NCI-H2196 treated with DMSO at 0.1 percent for 48 hours (cell line): ENCODE measurements at regions not wholly inside any gene's neighbourhood (a gene's known extent, or its start where the extent isn't known, plus 50 kb on each side); places are given as distances from the start of the nearest gene placed in this dataset.

Source experiments
- DNase-seq: peaks from one replicate; lab custom pipeline; 2025; ENCODE audit not compliant: unreplicated experiment; lab: John Stamatoyannopoulos, UW

DNA sequence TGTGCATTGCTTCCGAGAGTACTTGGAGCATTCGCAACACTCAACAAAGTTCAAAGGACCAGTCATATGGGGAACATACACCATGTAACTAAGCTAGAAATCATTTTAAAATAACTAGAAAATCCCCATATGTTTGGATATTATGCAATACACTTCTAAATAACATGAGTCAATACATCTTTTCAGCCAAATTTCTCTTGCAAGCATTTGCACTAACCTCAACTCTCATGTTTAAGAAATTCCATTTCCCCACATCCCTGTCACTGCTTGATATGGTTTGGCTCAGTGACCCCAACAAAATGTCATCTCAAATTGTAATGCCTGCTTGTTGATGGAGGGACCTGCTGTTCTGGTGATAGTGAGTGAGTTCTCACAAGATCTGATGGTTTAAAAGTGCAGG, 85.7 kb upstream of the CST7 start:
- no peak for DNase-seq

DNA sequence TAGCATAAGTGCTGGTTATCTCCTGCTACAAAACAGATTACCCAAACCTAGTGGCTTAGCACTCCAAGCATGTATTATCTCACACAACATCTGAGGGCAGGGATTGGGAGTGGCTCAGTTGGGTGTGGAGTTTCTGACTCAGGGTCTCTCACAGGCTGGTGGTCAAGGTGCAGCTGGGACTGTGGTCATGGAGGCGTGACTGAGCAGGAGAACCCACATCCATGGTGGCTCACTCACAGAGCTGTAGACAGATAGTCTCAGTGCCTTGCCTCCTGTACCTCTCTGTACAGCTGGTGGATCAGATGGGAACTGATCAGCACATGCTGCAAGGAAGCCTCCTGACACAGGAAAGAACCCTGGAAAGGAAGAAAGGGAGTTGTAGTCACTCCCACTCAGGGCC, 83.1 kb upstream of the CST7 start:
- no peak for DNase-seq

DNA sequence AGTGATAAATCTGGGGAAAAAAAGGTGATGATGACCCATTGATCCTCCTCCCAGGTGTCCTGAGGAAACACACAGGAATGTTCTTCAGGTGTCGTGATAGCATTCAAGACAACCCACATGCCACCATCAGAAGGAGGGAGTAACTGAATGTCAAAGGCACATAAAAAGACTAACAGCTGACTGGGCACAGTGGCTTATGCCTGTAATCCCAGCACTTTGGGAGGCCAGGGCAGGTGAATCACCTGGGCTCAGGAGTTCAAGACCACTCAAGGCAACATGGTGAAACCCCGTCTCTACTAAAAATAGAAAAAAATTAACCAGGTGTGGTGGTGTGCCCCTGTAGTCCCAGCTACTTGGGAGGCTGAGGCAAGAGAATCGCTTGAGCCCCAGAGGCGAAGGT, 82.3 kb upstream of the CST7 start:
- no peak for DNase-seq

DNA sequence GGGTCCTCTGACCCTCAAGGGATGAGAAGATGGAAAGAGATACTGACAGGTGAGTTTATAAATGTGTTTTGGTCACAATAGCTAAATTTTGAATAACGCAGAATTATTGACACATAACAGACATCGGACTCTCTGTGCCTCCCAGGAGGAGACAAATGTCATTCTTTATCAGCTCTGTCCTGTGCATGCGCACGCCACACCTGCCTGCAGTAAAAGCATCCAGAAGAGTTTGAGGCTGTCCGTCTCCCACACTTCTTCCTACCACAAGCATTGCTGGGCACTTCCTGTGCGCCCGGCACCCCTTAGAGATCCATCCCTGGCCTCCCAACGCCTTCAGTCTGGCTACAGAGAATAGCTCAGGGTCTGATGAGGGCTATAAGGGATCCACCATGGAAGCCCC, 81.5 kb upstream of the CST7 start:
- DNase-seq = no peak

DNA sequence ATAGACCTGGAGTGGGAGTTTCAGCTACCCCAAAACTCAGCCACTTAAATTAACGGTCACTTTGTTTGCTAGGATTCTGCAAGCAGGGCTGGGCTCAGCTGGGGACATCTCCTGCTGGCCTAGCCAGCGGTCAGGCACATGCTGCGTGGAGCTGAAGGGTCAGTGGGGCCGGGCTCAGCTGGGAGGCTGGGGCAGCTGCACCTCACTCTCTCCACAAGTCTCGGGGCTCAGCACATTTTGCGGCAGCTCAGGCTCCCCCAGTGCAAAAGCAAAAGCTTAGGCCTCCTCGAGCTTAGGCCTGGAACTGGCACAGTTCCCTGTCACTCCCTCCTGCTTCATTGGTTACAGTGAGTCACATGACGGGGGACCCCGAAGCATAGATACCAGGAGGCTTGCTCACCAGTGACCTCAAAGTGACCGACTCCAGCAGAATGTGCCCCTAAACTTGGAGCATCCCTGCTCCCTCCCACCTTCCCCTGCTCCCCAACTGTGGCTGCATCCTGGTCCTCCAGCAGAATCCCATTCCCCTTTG, 80.6 kb upstream of the CST7 start:
- DNase-seq = no peak

DNA sequence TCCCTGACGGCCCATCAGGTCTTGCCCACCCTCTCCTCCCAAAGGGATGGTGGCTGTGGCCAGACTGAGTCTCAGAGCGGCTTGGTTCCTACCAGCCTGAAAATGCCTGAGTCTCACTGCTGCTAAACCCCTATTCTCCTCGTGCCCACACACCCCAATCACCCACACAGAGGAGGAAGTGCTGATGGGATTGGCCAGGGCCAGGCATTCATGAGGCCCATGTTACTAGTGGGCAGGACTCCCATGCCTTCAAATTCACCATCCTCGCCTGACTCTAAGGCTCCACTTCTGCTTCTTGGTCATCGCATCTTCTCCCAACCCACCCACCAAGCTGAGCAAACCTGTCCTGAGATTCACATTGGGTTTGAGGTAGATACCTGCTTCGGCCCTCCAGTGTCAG, 80.1 kb upstream of the CST7 start:
- no peak for DNase-seq

DNA sequence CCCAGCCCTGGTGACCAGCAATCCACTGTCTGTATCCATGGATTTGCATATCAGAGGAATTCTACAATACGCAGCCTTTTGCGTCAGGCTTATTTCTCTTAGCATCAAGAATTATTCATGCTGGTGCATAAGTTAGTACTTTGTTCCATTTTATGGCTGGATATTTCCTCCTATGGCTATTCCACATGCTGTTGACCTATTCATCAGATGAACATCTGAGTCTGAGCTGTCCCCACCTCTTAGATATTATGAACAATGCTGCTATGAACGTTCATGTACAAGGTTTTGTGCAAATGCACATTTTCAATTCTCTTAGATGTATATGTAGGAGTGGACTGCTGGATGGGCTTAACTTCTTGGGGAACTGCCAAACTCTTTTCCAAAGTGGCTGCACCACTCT, 79.0 kb upstream of the CST7 start:
- no peak for DNase-seq

DNA sequence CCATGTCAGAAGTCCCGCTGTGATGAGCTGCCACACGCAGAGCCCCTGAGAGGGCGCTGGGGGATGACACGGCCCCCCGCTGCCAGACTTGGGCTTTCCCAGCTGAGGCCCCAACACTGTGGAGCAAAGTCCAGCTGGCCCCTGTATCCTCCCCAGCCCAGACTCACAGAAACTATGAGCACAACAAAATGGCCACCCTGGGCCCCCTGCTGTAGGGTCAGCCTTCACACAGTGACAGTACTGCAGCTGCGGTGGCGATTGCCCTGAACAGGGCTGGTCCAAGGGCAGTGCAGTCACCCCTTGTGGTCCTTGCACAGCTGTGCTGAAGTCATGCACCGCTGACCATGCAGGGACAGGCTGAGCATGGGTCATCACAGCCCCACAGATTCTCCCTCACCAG, 78.2 kb upstream of the CST7 start:
- no peak for DNase-seq

DNA sequence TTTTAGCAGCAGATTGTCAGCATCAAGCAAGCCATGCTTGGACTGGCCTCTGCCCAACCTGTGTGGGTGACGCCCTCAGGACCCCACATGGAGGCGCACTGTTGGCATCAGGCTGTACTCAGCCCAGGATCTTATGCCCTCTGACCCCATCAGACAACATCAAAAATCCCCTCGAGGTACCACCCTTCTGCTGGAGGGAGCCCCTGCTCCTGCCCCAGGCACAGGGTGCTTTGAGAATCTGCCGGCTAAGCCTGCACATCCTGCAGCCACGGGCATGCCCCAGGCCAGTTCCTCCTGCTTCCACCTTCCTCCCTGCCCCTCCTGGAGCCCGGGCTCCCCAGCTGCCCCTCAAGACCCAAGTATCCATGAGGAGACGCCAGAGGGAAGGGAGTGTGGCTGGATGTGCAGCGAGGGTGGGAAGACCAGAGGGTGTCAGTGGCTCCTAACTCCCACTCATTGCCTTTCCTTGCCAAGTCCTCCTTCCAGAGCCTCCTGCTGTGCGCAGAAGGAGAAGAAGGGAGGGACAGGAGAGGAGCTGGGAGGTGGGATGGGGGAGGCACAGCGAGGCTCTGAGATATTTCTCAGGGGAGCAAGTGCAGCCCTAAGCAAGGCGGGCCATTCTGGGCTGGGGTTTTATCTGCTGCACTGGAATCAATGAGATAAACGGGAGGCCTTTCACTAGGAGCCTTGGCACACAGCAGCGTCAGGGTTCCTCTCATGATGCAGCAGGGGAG, 77.4 kb upstream of the CST7 start:
- DNase-seq = no peak

DNA sequence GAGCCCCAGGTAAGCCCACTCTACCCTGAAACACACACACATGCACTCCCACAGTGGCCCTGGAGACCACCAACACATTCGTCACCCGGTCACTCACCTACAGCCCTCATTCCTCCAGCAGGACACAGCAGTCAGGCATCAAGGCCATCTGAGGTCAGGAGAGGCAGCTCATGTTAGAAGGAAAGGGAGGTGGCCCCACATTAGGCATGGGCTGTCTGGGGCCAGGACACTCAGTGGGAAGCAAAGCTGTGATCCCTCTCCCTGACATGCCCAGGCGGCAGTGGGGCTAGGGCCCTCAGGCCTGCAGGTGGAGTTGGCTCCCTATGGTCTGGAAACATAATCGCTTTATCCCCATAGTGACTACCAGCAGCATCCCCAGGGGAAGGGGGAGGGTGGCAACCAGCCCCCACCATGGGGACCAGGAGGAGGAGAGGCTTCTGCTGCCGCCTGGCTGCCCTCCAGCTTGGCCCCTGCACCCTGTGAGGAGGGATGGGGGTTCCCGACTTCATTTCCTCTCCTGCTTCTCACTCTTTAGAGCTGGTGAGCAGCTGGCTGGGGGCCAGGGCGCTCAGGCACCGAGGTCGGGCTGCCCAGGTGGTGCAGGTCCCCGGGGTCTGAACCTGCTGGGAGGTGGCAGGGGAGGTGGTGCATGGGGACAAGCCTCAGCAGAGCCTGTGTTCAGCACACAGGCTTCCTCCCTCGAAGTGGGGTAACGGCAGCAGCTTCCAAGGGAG, 76.6 kb upstream of the CST7 start:
- DNase-seq = no peak

DNA sequence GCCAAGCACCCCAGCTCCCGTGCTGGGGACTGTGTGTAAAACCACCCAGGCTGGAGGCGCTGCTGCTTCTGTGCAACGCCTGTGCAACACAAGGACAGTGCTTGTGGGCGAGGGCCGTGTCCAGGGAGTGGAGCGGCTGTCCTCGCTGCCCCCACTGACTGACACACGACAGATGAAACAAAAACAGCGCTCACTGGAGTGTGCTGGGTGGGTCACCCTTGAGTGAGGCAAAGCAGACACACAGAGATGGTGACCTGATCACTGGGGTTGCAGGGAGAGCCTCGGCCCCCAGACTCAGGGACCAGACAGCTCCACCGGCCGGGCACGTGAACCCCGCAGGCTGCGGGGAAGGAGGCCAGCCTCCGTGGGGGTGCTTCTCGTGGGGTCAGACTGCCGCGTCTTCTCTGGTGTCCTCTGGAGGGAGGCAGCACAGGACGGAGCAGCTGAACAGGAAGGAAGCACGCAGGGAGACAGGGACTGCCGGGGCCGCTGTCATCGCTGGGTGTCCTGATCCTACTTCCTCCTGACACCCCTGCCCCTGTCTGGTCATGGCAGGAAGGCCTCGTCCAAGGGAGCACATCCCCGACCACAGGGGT, 75.9 kb upstream of the CST7 start:
- no peak for DNase-seq

DNA sequence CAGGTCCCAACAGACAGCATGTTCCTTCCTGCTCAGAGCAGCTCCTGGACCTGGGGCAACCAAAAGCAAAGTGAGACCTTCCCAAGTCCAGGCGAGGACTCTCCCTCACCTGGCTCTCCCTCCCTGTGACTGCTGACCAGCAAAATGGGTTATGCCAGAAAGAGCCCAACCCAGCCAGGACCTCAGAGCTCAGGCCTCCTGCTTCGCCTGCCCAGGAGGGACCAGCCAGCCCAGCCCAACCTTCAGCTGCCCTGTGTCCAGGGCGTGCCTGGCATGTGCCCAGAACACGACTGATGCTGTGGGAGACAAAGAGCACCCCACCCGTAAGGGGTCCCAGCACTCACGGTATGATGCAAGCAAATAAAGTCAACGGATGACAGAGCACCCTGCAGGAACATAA, 74.0 kb upstream of the CST7 start:
- DNase-seq = no peak

DNA sequence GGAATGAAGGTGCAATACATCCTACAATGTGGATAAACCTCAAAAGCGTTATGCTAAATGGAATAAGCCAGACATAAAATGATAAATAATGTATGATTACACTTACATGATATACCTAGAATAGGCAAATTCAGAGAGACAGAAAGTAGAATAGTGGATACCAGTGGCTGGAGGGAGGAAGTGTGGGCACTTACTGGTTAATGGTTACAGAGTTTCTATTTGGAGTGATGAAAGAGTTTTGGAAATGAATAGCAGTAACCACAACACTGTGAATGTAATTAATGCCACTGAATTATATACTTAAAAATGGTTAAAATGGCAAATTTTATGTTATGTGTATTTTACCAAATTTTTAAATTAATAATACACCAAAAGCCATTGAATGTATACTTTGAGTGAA, 71.4 kb upstream of the CST7 start:
- no peak for DNase-seq

DNA sequence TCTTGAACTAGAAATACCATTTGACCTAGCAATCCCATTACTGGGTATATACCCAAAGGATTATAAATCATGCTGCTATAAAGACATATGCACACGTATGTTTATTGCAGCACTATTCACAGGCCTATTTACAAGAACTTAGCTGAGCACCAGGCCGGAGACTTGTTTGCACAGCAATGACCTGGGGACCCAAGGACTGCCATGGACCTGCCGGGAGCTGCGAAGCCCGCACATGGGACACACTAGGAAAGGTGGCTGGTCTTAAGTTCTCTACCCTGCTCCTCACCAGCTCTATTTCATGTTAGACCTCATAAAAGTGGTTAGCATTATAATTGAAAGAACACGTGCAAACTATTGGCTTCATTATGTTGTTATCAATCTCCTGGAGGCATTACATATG, 70.4 kb upstream of the CST7 start:
- no peak for DNase-seq

DNA sequence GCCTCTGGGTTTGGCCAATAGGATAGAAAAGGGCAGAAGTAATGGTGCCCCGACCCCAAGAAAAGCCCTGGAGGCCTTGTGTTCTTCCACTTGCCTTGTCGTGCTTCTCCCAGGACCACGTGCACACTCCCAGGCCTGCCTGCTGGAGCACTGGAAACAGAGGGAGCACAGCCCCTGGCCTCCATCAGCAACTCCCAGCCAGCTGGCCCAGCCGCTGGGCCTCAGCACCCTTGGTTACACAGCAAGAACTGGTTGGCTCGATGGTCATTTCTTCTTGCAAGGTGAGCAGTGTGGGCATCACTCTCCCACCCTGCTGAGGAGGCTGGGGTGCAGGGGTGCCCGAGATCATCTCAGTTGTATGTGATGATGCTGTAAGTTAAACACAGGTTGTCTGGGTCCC, 69.2 kb upstream of the CST7 start:
- DNase-seq = no peak

DNA sequence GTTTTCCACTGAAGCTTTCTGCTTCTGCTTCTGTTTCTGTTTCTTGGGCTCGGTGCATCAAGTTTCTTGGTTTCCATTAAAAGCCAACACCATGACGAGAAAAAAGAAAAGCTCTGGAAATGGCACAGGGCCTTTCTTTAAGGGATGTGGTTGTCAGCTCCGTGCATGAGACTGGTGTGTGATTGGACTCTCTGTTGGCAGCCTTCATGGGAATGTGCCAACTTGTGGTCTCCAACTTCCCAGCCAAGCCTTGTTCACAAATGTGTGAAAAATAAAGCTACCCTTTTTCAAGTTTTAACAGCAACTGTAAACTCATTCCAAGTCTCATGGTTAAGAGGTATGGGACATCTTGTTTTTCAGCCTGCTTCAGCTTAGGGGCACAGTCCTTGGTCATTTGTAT, 68.7 kb upstream of the CST7 start:
- DNase-seq = no peak

DNA sequence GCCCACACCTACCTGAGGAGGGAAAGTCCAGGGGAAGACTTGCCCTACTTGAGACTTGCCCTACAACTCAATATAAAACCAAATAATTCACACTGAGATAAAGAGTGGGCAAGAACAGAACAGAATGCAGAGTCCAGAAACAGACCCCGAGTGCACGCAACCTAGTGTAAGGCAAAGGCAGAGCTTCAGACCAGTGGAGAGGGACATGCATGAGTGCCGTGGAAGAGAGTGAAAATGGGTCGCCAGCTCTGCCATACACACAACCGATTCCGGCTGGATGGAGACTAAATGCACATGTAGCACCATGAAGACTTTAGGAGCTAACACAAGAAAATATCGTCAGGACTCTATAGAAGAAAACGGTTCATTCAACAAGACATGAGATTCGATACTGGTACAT, 58.8 kb upstream of the CST7 start:
- no peak for DNase-seq

DNA sequence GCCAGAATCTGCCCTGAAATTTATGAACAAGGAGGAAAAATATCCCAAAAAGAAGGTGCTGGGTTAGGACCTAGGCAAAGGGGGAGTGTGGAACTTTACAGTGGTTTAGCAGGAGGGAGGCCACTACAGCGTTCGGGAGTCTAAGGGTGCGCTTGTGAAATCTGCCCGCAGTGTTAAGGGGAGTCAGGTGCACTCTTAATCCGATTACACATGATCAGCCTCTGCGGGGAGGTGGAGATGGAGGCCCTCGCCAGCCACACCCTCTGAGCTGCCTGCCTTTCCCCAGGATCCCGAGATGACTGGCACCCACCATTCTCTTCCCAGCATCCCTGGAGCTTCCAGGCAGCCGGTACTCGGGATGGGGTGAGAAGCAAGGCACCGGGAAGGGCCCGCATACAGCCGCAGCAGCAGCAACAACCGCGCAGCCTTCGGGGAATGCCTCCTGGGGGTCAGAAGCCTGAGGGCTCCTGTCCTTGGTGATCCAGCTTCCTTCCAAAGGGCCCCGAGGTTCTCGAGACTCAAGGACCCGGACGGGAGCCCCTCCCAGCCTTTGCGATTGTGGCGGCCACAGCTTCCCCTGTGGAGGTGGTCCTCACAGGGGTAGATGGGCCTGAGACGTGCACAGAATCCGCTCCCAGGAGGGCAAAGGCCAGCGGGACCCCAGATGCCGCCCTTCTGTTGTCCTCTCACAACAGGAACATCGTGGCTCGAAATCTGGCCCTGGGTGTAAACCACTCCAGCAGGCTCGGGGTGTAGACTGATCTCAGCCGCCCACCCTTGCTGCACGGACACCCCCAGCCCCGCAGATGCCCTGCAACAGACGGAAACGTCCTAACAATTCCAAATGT, 57.3 kb upstream of the CST7 start:
- DNase-seq = no peak

DNA sequence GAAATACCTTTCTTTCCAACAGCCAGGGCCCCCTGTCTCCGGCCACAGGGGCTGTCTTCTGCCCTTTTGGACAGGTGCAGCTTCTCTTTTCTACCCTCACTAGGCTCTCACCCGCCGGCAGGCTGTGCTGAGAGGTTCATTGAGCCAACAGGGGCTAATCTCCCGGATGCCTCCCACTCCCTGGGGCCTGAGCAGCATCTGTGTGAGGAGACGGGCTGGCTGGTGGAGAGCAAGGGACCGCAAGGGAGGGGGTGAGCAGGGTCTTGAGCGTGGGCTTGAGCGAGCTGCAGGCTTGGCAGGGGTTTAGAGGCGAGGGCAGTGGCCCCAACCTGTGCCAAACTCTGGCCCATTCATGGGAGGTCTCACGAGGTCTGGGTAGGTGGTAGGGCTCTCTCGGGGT, 56.5 kb upstream of the CST7 start:
- no peak for DNase-seq

DNA sequence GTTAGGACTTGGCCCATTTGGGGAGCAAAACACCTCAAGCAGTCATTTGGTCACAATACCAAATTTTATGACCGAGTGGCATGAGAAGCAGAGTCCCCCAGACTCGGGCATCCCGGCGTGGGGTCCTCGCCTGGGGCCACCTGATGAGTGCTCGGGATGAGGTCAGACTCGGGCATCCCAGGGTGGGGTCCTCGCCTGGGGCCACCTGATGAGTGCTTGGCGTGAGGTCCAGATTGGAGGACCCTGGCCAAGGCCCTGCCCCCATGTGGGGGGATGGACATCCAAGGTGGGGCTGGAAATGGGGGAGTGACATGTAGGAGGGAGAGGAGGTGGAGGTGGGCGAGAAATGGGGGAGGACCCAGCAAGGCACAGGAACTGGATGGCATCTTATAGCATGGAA, 56.1 kb upstream of the CST7 start:
- DNase-seq = no peak

DNA sequence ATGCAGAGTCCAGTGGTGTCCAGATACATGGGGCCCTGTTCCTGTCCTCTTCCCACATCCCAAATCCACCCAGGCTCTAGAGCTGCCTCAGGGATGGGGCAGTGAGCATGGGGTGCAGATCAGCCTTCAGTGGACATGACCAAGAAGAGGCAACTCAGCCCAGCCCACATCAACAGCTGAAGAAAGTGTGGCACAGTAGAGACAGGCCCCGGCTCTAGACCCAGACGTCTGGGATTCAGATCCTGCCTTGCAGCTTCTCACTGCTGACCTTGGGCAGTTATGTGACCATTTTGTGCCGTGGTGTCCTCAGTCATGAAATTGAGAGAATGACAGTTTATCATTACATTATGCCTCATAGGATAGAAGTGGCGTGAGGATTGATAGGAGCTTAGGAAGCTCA, 54.6 kb upstream of the CST7 start:
- DNase-seq = no peak
